PFSK-1 (cell line): ENCODE measurements at regions not wholly inside any gene's neighbourhood (a gene's known extent, or its start where the extent isn't known, plus 50 kb on each side); places are given as distances from the start of the nearest gene placed in this dataset.

Experiments used
- FOXP2 ChIP-seq: optimal IDR thresholded peaks from 2 replicates; pipeline ENCODE3; 2011; ENCODE audit warnings: borderline replicate concordance, control low read depth, inconsistent platforms; ENCODE audit not compliant: insufficient read depth; ENCODE audit errors: extremely low read length, extremely low read depth
- POLR2AphosphoS5 ChIP-seq: IDR thresholded peaks from 2 replicates; pipeline ENCODE4 v1.6.1; 2012; ENCODE audit warnings: low read depth, mild to moderate bottlenecking, control low read depth, low read length, moderate library complexity
- SIN3A ChIP-seq: IDR thresholded peaks from 2 replicates; pipeline ENCODE4 v1.6.1; 2012; ENCODE audit warnings: mild to moderate bottlenecking, low read length, moderate library complexity, borderline replicate concordance; ENCODE audit not compliant: insufficient read depth
- TAF1 ChIP-seq: IDR thresholded peaks from 2 replicates; pipeline ENCODE4 v1.6.1; 2012; ENCODE audit warnings: low read length, control low read depth, borderline replicate concordance; ENCODE audit not compliant: insufficient read depth
- TF ChIP-seq, protein P1 (sequence below), 2 experiments: IDR thresholded peaks; 2 replicates each; pipeline versions ENCODE4 v1.6.1 to v1.8.0; 2011 to 2012; ENCODE audit warnings: low read depth in 2 of 2, low read length in 2 of 2, control low read depth in 1 of 2, inconsistent platforms in 1 of 2, mild to moderate bottlenecking in 1 of 2, moderate library complexity in 1 of 2; ENCODE audit not compliant: insufficient read depth in 1 of 2

DNA sequence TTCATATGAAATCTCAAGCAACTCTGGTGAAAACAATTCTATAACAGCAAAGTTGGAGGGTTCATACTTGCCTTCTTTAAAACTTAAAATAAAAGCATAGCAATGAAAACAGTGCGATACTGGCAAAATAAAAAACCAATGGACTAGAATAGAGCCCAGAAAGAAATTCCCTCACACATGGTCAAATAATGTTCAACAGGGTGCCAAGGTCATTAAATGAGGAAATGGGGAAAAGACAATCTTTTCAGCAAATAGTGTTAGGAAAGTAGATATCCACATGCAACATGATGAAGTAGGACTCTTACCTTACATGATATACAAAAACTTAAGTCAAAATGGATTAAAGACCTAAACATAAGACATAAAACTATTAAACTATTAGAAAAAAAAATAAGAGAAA is 970.2 kb upstream of the AGA start:
- no peak for TF ChIP-seq POLR2AphosphoS5
- TF ChIP-seq TAF1, result no peak
- TF ChIP-seq FOXP2, result no peak
- TF ChIP-seq SIN3A, result no peak
- TF ChIP-seq, protein P1, sequence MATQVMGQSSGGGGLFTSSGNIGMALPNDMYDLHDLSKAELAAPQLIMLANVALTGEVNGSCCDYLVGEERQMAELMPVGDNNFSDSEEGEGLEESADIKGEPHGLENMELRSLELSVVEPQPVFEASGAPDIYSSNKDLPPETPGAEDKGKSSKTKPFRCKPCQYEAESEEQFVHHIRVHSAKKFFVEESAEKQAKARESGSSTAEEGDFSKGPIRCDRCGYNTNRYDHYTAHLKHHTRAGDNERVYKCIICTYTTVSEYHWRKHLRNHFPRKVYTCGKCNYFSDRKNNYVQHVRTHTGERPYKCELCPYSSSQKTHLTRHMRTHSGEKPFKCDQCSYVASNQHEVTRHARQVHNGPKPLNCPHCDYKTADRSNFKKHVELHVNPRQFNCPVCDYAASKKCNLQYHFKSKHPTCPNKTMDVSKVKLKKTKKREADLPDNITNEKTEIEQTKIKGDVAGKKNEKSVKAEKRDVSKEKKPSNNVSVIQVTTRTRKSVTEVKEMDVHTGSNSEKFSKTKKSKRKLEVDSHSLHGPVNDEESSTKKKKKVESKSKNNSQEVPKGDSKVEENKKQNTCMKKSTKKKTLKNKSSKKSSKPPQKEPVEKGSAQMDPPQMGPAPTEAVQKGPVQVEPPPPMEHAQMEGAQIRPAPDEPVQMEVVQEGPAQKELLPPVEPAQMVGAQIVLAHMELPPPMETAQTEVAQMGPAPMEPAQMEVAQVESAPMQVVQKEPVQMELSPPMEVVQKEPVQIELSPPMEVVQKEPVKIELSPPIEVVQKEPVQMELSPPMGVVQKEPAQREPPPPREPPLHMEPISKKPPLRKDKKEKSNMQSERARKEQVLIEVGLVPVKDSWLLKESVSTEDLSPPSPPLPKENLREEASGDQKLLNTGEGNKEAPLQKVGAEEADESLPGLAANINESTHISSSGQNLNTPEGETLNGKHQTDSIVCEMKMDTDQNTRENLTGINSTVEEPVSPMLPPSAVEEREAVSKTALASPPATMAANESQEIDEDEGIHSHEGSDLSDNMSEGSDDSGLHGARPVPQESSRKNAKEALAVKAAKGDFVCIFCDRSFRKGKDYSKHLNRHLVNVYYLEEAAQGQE (IDR thresholded peaks at IDR 0.05; ENCODE audit: insufficient read depth in 1 of 2, low read depth in 2 of 2, low read length in 2 of 2), result no peak

DNA sequence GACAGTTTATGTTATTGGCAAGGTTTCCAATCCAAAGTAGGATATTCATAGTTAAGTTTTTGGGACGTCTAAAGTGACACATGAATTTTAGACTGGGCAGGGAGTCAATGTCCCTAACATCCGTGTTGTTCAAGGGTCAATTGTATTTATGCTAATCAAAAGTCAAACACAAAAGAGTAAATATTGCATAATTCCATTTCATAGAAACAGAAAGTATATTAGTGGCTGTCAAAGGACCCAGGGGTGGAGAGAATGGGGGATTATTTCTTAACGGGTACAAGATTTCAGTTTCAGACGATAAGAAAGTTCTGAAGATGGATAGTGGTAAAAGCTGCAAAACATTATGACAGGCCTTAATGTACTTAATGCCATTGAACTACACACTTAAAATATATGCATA is 971.8 kb upstream of the AGA start:
- TF ChIP-seq POLR2AphosphoS5, result no peak
- TF ChIP-seq, protein P1 (IDR thresholded peaks at IDR 0.05; ENCODE audit: insufficient read depth in 1 of 2, low read depth in 2 of 2, low read length in 2 of 2), result no peak
- no peak for TF ChIP-seq TAF1
- no peak for TF ChIP-seq SIN3A
- TF ChIP-seq FOXP2, result no peak

DNA sequence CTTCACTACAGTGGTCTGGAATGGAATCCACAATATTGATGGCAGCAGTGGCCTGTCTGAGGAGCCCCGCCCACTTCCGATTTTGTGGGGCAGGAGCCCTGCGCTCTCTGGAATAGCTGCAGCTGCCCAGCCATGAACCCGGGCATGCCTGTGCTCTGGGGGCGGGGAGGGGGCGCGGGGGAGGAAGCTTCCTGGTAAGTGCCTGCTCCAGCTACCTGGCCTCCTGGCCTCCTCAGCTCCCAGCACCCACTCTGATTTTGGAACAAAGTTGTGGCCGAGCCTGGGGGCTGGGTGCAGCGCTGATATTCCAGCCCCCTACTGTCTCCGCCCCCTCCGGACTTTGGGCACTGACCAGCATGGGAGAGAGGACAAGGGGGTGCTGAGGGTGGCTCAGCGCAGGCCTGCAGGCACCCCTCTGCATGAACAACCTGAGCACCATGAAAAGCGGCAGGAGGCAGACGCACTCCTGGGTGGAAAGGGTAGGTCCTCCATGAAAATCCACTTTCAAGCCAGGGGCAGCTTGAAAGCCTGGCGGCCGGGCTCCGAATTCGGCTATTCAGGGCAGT is 972.7 kb upstream of the AGA start:
- TF ChIP-seq POLR2AphosphoS5 (no peak), TAF1 (no peak), FOXP2 (no peak), SIN3A (no peak)
- TF ChIP-seq, protein P1 (IDR thresholded peaks at IDR 0.05; ENCODE audit: insufficient read depth in 1 of 2, low read depth in 2 of 2, low read length in 2 of 2), result no peak

DNA sequence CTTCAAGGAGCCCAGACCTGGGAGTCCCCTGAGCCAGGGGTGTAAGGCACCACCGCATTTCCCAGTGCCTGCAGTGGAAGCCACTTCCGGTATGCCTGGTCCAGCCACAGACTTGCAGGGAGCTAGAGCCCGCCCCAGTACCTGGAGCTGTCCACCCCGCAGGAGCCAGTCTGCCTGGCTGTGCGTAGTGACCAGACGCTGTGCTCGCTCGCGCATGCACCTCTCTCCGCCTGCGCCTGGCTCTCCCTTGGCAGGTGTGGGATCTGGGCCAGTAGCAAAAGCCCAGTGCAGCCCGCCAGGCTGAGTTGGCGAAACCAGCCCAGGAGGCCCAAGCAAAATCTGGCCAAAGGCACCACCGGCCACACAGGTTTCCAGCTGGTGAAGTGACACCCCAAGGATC is 973.7 kb upstream of the AGA start:
- no peak for TF ChIP-seq SIN3A
- no peak for TF ChIP-seq POLR2AphosphoS5
- TF ChIP-seq FOXP2, result no peak
- TF ChIP-seq, protein P1 (IDR thresholded peaks at IDR 0.05; ENCODE audit: insufficient read depth in 1 of 2, low read depth in 2 of 2, low read length in 2 of 2), result no peak
- no peak for TF ChIP-seq TAF1

DNA sequence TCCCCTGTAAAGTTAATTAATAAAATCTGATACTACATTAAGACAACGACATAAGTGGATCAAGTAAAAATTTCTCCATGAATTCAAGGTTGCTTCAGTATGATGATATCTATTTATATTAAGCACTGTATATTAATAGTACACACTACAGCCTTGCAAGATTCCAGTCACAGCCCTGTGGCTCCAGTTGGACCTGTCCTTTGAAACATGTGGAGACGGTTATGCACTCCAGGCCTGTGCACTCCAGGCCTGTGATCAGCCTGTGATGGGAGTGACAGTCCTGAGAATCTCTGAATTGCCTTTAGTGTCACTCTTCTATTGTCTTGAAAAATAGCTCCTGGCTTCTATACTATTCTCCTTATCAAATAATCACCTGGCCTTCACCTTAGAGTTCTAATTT is 981.1 kb upstream of the AGA start:
- TF ChIP-seq FOXP2 (no peak), SIN3A (no peak)
